HG02870 (cell line): ENCODE measurements at regions not wholly inside any gene's neighbourhood (a gene's known extent, or its start where the extent isn't known, plus 50 kb on each side); places are given as distances from the start of the nearest gene placed in this dataset.
"Not testable (repeated sequence)": the region's sequence is repeated elsewhere in the genome, so short reads cannot be mapped to it uniquely, and the experiment has no call there.

Source experiments
- ATAC-seq: cut with Tn5 transposase; IDR thresholded peaks from one replicate; pipeline ENCODE4 v1.9.1; 2021; ENCODE audit warnings: mild to moderate bottlenecking, moderate library complexity; ENCODE audit not compliant: unreplicated experiment

GRCh38 chrX:2640436-2641150 lies 50.5 kb upstream of the CD99 start:
- no peak for ATAC-seq

DNA sequence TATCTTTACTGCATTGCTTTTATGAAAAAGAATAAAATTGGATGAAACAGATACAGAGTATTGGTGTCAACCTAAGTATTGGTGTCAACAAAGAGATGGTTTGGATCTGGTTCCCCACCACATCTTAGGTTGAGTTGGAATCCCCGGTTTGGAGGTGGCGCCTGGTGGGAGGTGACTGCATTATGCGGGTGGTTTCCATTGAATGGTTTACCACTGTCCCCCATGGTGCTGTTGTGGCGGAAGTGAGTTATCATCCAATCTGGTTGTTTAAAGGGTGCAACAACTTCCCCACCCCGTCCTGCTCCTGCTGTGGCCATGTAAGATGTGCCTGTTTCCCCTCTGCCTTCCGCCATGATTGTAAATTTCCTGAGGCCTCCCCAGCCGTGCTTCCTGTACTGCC lies 52.8 kb upstream of the CD99 start:
- no peak for ATAC-seq

- ATAC-seq, result no peak
These were observed 55.8 kb upstream of the CD99 start for GRCh38 chrX:2635342-2635741.

GRCh38 chrX:2632533-2633504 lies 58.3 kb upstream of the CD99 start:
- ATAC-seq, result no peak

DNA sequence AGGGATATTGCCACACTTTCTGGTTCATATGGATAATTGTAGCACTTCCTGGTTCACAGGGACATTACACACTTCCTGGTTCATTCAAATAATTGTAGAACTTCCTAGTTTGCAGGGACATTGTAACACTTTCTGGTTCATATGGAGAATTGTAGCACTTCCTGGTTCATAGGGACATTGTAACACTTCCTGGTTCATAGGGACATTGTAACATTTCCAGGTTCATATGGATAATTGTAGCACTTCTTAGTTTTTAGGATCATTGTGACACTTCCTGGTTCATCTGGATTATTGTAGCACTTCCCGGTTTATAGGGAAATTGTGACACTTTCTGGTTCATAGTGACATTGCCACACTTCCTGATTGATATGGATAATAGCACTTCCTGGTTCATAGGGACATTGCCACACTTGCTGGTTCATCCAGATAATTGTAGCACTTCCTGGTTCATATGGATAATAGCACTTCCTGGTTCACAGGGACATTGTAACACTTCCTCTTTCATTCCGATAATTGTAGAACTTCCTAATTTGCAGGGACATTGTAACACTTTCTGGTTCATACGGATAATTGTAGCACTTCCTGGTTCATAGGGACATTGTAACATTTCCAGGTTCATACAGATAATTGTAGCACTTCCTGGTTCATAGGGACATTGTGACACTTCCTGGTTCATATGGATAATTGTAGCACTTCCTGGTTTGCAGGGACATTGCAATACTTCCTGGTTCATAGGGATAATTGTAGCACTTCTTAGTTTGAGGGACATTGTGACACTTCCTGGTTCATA lies 59.2 kb upstream of the CD99 start:
- no peak for ATAC-seq

- not testable (repeated sequence) for ATAC-seq
These were observed 60.0 kb upstream of the CD99 start for GRCh38 chrX:2630935-2631742.

- ATAC-seq, result not testable (repeated sequence)
These were observed 60.8 kb upstream of the CD99 start for GRCh38 chrX:2630008-2630934.

DNA sequence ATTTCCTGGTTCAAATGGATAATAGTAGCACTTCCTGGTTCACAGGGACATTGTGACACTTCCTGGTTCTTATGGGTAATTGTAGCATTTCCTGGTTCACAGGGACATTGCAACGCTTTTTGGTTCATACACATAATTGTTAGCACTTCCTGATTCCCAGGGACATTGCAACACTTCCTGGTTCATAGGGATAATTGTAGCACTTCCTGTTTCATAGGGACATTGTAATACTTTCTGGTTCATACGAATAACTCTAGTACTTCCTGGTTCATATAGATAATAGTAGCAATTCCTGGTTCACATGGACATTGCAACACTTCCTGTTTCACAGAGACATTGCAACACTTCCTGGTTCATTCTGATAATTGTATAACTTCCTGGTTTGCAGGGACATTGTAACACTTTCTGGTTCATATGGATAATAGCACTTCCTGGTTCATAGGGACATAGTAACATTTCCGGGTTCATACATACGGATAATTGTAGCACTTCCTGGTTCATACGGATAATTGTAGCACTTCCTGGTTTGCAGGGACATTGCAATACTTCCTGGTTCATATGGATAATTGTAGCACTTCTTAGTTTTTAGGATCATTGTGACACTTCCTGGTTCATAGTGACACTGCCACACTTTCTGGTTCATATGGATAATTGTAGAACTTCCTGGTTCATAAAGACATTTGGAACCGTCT lies 61.6 kb upstream of the CD99 start:
- ATAC-seq, result no peak

- ATAC-seq, result no peak
These were observed 62.3 kb upstream of the CD99 start for GRCh38 chrX:2628751-2629315.

DNA sequence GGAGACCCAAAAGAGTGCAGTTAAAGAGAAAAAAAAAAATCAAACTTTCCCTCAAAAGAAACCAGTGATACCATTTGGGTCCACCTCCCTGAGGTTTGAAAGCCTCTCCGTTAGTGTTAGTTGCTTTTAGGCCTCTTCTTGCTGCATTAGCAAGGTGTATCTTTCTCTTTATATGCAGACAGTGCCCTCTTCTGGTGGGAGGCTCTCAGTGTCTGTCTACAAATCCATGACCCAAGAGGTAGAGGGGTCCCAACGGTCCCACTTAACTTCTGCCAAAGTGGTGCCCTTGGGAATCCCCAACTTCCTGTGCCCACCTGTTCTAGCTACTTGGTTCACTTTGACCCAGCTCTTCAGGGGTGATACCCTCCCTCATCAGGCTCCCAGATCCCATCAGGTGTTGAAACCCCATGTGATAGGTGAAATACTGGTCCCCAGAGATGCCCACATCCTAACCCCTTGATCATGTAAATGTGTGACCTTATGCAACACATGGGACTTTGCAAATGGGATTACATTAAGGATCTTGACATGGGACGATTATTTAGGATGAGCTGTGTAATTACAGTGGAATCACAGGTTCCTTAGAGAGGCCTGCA lies 63.7 kb upstream of the CD99 start:
- ATAC-seq, result no peak

DNA sequence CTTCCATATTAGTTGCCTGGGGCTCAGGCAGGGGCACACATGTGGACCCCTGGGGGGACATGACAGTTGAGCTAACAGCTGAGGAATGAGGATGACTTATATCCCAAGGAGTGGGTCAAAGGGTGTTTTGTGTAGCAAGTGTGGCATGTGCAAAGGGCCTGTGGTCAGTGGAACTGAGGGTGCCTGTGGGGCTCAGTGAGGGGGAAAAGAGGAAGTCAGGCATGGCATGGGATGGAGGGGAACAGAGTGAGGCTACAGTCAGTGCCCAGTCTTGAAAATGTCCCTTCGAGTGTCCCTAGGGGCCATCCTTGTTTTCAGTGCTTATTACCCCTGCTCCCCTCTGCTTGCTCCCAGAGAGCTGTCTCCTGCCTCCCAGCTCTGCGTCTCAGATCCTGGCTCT lies 64.3 kb upstream of the CD99 start:
- no peak for ATAC-seq

DNA sequence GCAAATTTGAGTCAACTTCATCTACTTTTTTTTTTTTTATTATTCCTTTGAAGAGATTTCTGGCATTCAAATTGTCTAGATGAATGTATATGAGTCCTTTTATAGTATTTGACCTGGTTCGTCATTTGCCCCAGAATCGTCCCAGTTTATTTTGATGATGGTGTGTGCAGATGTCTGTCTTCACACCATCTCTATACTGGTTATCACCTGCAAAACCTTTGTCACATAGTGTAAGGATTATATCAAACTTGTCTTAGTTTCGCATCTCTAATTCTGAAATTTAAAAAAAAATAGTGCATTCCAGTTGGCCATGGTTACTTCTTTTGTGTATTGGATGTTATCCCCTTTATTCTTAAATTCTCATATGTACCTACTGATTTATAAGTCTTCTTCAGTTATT lies 70.5 kb upstream of the CD99 start:
- no peak for ATAC-seq

DNA sequence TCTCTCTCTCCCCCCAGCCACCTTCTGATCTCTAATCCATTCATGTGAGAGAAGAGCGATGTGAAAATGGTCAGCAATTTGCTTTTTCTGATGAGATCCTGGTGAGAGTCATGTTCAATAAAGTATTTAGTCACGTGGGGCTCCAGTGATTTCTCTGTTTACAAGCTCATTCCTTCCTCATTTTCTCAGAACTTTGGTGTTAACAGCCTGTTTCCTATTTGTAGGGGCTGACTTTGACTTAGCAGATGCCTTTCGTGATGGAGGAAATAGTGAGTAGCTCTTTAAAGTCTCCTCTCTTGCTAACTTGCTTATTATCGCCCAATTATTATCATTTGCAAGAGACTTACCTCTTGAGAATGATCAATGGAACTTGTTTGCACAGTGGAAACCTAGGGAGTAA lies 72.6 kb upstream of the CD99 start:
- ATAC-seq, result no peak

DNA sequence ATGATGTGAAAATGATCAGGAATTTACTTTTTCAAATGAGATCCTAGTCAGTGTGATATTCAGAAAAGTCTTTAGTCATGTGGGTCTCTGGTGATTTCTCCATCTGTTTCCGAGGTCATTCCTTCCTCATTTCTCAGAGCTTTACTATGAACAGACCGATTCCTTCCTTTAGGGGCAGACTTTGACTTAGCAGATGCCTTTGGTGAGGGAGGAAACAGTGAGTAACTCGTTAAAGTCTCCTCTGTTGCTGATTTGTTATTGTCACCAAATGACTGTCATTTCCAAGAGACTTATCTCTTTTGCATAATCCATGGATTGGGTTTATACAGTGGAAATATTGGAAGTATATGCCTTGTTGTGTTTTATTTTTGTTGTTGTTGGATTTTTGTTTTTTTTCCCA lies 76.2 kb upstream of the CD99 start:
- ATAC-seq, result no peak

GRCh38 chrX:2610246-2611170 lies 80.6 kb upstream of the CD99 start:
- no peak for ATAC-seq

DNA sequence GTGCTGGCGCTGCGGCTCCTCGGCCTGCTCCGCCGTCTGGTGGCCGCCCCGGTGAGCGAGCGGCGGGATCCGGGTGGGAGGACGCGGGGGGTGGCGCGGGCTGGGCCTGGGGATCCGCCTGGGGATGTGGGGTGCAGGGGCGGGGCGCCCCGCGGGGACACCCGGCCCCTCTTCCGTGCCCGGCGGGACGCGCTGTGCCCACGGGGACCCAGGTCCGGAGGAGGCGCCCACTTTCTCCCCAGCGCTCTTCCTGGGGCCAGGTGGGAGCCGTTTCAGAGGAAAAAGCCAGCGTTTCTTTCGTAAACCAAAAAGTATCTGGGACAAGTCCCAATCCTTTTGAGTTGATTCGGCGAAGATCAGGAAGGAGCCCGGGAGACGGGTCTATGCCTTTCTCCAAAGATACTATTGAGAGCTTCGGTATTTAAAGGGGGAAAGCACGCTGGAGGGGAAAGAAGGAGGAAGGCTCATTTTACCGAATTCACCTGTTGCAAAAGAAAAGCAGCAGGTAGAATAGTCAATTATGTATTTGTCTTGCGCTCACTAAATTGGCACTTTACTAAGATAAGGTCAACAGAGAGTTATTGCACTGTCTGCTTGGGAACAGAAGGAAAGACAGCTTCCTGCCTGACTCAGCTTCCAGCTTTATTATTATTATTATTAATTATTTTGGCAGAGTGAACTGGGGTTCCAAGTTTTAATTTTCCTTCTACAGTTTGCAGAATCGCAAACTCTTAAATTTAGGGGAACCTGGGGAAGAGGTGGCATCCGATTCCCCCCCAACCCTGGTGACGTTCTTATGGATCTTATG lies 81.5 kb upstream of the CD99 start:
- ATAC-seq, result no peak
